ENCODE measurements at regions not wholly inside any gene's neighbourhood (a gene's known extent, or its start where the extent isn't known, plus 50 kb on each side); places are given as distances from the start of the nearest gene placed in this dataset.

- Histone ChIP-seq H2BK5ac (ENCODE audit: low read depth, low read length) (no peak overlapping the region), H3K4me3 (ENCODE audit: extremely low read depth in 1 of 4, insufficient read depth in 2 of 4, low read depth in 3 of 4, low read length in 4 of 4) (no peak overlapping the region), H3K4me1 (replicated peaks in 1 of 4; ENCODE audit: control insufficient read depth in 3 of 4, insufficient read depth in 4 of 4, low read length in 3 of 4) (no peaks in the 10 kb centered on the region), H3K79me2 (ENCODE audit: control insufficient read depth in 1 of 2, insufficient read depth in 2 of 2, low read length in 2 of 2) (no peaks in the 10 kb centered on the region), H3K23ac (ENCODE audit: insufficient read length) (no peak overlapping the region), H2AFZ (ENCODE audit: low read length) (no peak overlapping the region), H3K4me2 (ENCODE audit: insufficient read depth in 1 of 2, low read depth in 2 of 2, low read length in 2 of 2) (no peak overlapping the region), H3K14ac (ENCODE audit: insufficient read length) (no peak overlapping the region), H3K9ac (replicated peaks in 1 of 4; ENCODE audit: extremely low read depth in 1 of 4, low read depth in 3 of 4, low read length in 3 of 4) (no peak overlapping the region), H3K27ac (ENCODE audit: low read depth, low read length) (no peak overlapping the region), H4K91ac (replicated peaks; ENCODE audit: insufficient read length, low read length) (no peak overlapping the region), H3K27me3 (replicated peaks in 1 of 4; ENCODE audit: control insufficient read depth in 3 of 4, extremely low read depth in 1 of 4, insufficient read depth in 3 of 4, low read length in 3 of 4) (no peaks in the 10 kb centered on the region), H3K79me1 (ENCODE audit: low read depth, low read length) (no peaks in the 10 kb centered on the region), H4K8ac (ENCODE audit: extremely low read depth, insufficient read depth, low read length) (no peak overlapping the region), H2BK120ac (replicated peaks; ENCODE audit: low read depth, low read length) (no peak overlapping the region), H4K5ac (ENCODE audit: insufficient read length, low read depth, low read length) (no peak overlapping the region), H2BK15ac (ENCODE audit: low read length) (no peak overlapping the region), H3K18ac (ENCODE audit: extremely low read depth, low read length) (no peak overlapping the region), H4K20me1 (replicated peaks in 1 of 2; ENCODE audit: control insufficient read depth in 1 of 2, insufficient read depth in 2 of 2, low read length in 2 of 2) (no peaks in the 10 kb centered on the region), H2BK20ac (ENCODE audit: low read length) (no peak overlapping the region), H2BK12ac (ENCODE audit: low read depth, low read length) (no peak overlapping the region), H3K9me3 (ENCODE audit: insufficient read depth in 2 of 2, low read depth in 1 of 2, low read length in 1 of 2) (no peaks in the 10 kb centered on the region), H3K23me2 (ENCODE audit: low read depth, low read length) (no peaks in the 10 kb centered on the region), H3K56ac (replicated peaks; ENCODE audit: insufficient read length, low read depth, low read length) (no peak overlapping the region), H3K36me3 (ENCODE audit: control insufficient read depth in 2 of 4, insufficient read depth in 4 of 4, low read length in 3 of 4) (no peaks in the 10 kb centered on the region), H2AK5ac (ENCODE audit: low read depth, low read length) (no peak overlapping the region), H3K4ac (replicated peaks; ENCODE audit: insufficient read length, low read depth, low read length) (no peak overlapping the region)
- CTCF ChIA-PET (ENCODE audit: partially characterized antibody) = no interaction called here
- no peak for TF ChIP-seq SIRT6 (IDR thresholded peaks at IDR 0.05; ENCODE audit: low read length)
- no peak for TF ChIP-seq SIX5 (IDR thresholded peaks at IDR 0.05; ENCODE audit: low read depth, low read length)
- no peak for TF ChIP-seq BACH1 (IDR thresholded peaks at IDR 0.05; ENCODE audit: low read length)
- TF ChIP-seq USF2 (IDR thresholded peaks at IDR 0.05; ENCODE audit: low read length) = no peak
- no peak for TF ChIP-seq EP300 (IDR thresholded peaks at IDR 0.05; ENCODE audit: borderline replicate concordance in 1 of 2, low read depth in 2 of 2, low read length in 2 of 2)
- POLR2A ChIA-PET (ENCODE audit: partially characterized antibody) = no interaction called here
- FAIRE-seq (no peak), DNase-seq (ENCODE audit: low read depth in 1 of 2, low spot score in 2 of 2) (no peak)
- WGBS, 2 experiments (ENCODE audit: extremely low coverage in 1 of 2, insufficient coverage in 1 of 2, insufficient read length in 1 of 2, insufficient replicate concordance in 2 of 2, low coverage in 1 of 2, low lambda C conversion rate in 2 of 2, missing lambda C conversion rate in 1 of 2) = 98% methylated on average over 4 of the region's 4 CpGs; no CpG with 5 or more reads in 1 of the 2 experiments
These were observed 690.9 kb downstream of the CCDC85A start for GRCh38 chr2:56874717-56875116.

Measured in H1 (cell line).